ENCODE measurements at regions not wholly inside any gene's neighbourhood (a gene's known extent, or its start where the extent isn't known, plus 50 kb on each side); places are given as distances from the start of the nearest gene placed in this dataset.

- TF ChIP-seq CTCF (IDR thresholded peaks at IDR 0.05; ENCODE audit: low read depth, low read length, missing control alignments) = no peak
- no peak overlapping the region for H3K27ac ChIP-seq
- H3K36me3 ChIP-seq (replicated peaks) = no peaks in the 10 kb centered on the region
- in situ Hi-C loops (cut with HindIII; ENCODE audit: low pct_ligation_motif_present, low sequenced_read_pairs) = no loop called here
- DNase-seq = no peak
- no peak overlapping the region for H3K4me3 ChIP-seq (ENCODE audit: low read depth, low read length)
- no peaks in the 10 kb centered on the region for H3K27me3 ChIP-seq (replicated peaks)
Measured at GRCh38 chr12:73726881-73727280, 810.8 kb upstream of the ATXN7L3B start.

- no peak for TF ChIP-seq CTCF (IDR thresholded peaks at IDR 0.05; ENCODE audit: low read depth, low read length, missing control alignments)
- Histone ChIP-seq H3K36me3 (replicated peaks) (no peaks in the 10 kb centered on the region), H3K4me3 (ENCODE audit: low read depth, low read length) (no peak overlapping the region), H3K27me3 (replicated peaks) (no peaks in the 10 kb centered on the region), H3K27ac (no peak overlapping the region)
- DNase-seq = no peak
- in situ Hi-C loops (cut with HindIII; ENCODE audit: low pct_ligation_motif_present, low sequenced_read_pairs) = no loop called here
Measured at GRCh38 chr12:73731658-73732057, 806.0 kb upstream of the ATXN7L3B start.

GRCh38 chr12:73769337-73769736 is 768.3 kb upstream of the ATXN7L3B start:
- in situ Hi-C loops (cut with HindIII; ENCODE audit: low pct_ligation_motif_present, low sequenced_read_pairs) = no loop called here
- DNase-seq = no peak
- Histone ChIP-seq H3K27me3 (replicated peaks) (no peaks in the 10 kb centered on the region), H3K4me3 (ENCODE audit: low read depth, low read length) (no peak overlapping the region), H3K27ac (no peak overlapping the region), H3K36me3 (replicated peaks) (no peaks in the 10 kb centered on the region)
- no peak for TF ChIP-seq CTCF (IDR thresholded peaks at IDR 0.05; ENCODE audit: low read depth, low read length, missing control alignments)

- H3K36me3 ChIP-seq (replicated peaks) = no peaks in the 10 kb centered on the region
- H3K27ac ChIP-seq = no peak overlapping the region
- TF ChIP-seq CTCF (IDR thresholded peaks at IDR 0.05; ENCODE audit: low read depth, low read length, missing control alignments) = no peak
- DNase-seq = no peak
- no peak overlapping the region for H3K4me3 ChIP-seq (ENCODE audit: low read depth, low read length)
- no peaks in the 10 kb centered on the region for H3K27me3 ChIP-seq (replicated peaks)
- in situ Hi-C loops (cut with HindIII; ENCODE audit: low pct_ligation_motif_present, low sequenced_read_pairs) = no loop called here
Measured at GRCh38 chr12:73798523-73798922, 739.1 kb upstream of the ATXN7L3B start.

- no peaks in the 10 kb centered on the region for H3K27me3 ChIP-seq (replicated peaks)
Measured at GRCh38 chr12:73815072-73815645, 722.5 kb upstream of the ATXN7L3B start.

More at GRCh38 chr12:73815072-73815645, 722.5 kb upstream of the ATXN7L3B start:
- Histone ChIP-seq H3K4me3 (ENCODE audit: low read depth, low read length) (no peak overlapping the region), H3K36me3 (replicated peaks) (no peaks in the 10 kb centered on the region), H3K27ac (no peak overlapping the region)
- in situ Hi-C loops (cut with HindIII; ENCODE audit: low pct_ligation_motif_present, low sequenced_read_pairs) = no loop called here
- TF ChIP-seq CTCF (IDR thresholded peaks at IDR 0.05; ENCODE audit: low read depth, low read length, missing control alignments) = no peak
- DNase-seq = no peak

All from brain microvascular endothelial cell (primary cell).